HG03060 (cell line): ENCODE measurements at regions not wholly inside any gene's neighbourhood (a gene's known extent, or its start where the extent isn't known, plus 50 kb on each side); places are given as distances from the start of the nearest gene placed in this dataset.
A peak's percentile ranks its signal among the peaks of the same experiment; 100 is the strongest.
"Not testable (repeated sequence)": the region's sequence is repeated elsewhere in the genome, so short reads cannot be mapped to it uniquely, and the experiment has no call there.

Experiments
- ATAC-seq: cut with Tn5 transposase; IDR thresholded peaks from one replicate; pipeline ENCODE4 v1.9.1; 2021; ENCODE audit warnings: low read depth, moderate number of reproducible peaks; ENCODE audit not compliant: unreplicated experiment

GRCh38 chr6:97449444-97449966, 166.5 kb upstream of the MMS22L start:
- no peak for ATAC-seq

- no peak for ATAC-seq
These were observed 167.1 kb upstream of the MMS22L start for GRCh38 chr6:97450087-97450486.

GRCh38 chr6:97456070-97456469, 173.1 kb upstream of the MMS22L start:
- ATAC-seq = no peak

- no peak for ATAC-seq
These were observed 176.5 kb upstream of the MMS22L start for GRCh38 chr6:97459535-97459934.

GRCh38 chr6:97459986-97460385, 177.0 kb upstream of the MMS22L start:
- no peak for ATAC-seq

- no peak for ATAC-seq
These were observed 177.5 kb upstream of the MMS22L start for GRCh38 chr6:97460394-97461080.

- ATAC-seq = no peak
These were observed 178.2 kb upstream of the MMS22L start for GRCh38 chr6:97461218-97461617.

GRCh38 chr6:97462031-97462430, 179.0 kb upstream of the MMS22L start:
- ATAC-seq = no peak

GRCh38 chr6:97462938-97463598, 180.1 kb upstream of the MMS22L start:
- ATAC-seq = no peak

- no peak for ATAC-seq
These were observed 183.0 kb upstream of the MMS22L start for GRCh38 chr6:97465877-97466561.

GRCh38 chr6:97468981-97469380, 186.0 kb upstream of the MMS22L start:
- no peak for ATAC-seq

GRCh38 chr6:97469451-97469850, 186.4 kb upstream of the MMS22L start:
- ATAC-seq = no peak

GRCh38 chr6:97470322-97470721, 187.3 kb upstream of the MMS22L start:
- no peak for ATAC-seq

- no peak for ATAC-seq
These were observed 191.0 kb upstream of the MMS22L start for GRCh38 chr6:97473979-97474378.

- peak; percentile 98 for ATAC-seq
These were observed 214.8 kb upstream of the MMS22L start for GRCh38 chr6:97497713-97498331.

GRCh38 chr6:97501853-97502252, 218.8 kb upstream of the MMS22L start:
- no peak for ATAC-seq

GRCh38 chr6:97508646-97509045, 225.6 kb upstream of the MMS22L start:
- ATAC-seq = no peak

GRCh38 chr6:97513260-97513659, 230.2 kb upstream of the MMS22L start:
- not testable (repeated sequence) for ATAC-seq

- no peak for ATAC-seq
These were observed 241.8 kb upstream of the MMS22L start for GRCh38 chr6:97524811-97525210.

- ATAC-seq = no peak
These were observed 252.8 kb upstream of the MMS22L start for GRCh38 chr6:97535800-97536199.

GRCh38 chr6:97548354-97548753, 265.3 kb upstream of the MMS22L start:
- no peak for ATAC-seq
